ENCODE measurements at regions not wholly inside any gene's neighbourhood (a gene's known extent, or its start where the extent isn't known, plus 50 kb on each side); places are given as distances from the start of the nearest gene placed in this dataset.

DNA sequence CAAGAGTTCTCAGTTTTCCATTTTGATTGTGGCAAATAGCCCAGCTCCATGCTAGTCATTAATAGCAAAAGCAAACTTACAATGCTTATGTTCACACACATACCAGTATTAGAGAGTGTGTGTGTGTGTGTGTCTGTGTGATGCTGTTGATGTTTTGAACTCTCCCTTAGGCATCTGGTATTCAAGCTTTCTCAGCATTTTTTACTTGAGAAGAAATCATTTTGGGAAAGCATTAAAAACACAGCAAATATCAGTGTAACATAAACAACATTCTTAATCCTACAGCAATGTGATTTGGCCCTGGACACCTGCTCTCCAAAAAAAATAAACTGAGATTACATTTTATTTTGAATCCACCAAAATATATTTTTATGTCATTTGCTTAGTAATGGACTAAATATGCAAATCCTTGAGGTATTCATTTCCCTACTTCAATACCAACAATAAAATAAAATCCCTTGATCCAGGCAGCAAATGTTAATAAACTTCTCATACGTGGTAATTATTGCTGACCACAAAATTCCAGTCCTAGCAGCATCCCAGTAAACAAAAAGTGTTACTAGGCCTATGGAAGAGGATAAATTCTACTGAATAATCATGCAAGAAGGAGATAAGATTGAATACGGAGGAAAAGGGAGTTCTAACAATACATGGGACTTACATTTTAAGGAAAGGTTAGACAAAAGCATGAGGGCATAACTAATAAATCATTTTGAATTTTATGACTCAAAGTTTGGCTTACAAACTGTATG, 249.5 kb upstream of the CLEC14A start:
- no peak overlapping the region for H3K27ac ChIP-seq
- no peaks in the 10 kb centered on the region for H3K9me3 ChIP-seq
- H3K27me3 ChIP-seq = no peaks in the 10 kb centered on the region
- TF ChIP-seq, protein P1, sequence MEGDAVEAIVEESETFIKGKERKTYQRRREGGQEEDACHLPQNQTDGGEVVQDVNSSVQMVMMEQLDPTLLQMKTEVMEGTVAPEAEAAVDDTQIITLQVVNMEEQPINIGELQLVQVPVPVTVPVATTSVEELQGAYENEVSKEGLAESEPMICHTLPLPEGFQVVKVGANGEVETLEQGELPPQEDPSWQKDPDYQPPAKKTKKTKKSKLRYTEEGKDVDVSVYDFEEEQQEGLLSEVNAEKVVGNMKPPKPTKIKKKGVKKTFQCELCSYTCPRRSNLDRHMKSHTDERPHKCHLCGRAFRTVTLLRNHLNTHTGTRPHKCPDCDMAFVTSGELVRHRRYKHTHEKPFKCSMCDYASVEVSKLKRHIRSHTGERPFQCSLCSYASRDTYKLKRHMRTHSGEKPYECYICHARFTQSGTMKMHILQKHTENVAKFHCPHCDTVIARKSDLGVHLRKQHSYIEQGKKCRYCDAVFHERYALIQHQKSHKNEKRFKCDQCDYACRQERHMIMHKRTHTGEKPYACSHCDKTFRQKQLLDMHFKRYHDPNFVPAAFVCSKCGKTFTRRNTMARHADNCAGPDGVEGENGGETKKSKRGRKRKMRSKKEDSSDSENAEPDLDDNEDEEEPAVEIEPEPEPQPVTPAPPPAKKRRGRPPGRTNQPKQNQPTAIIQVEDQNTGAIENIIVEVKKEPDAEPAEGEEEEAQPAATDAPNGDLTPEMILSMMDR (IDR thresholded peaks at IDR 0.05) = no peak
- H3K4me3 ChIP-seq = no peak overlapping the region
- DNase-seq (ENCODE audit: low spot score) = no peak
- no peaks in the 10 kb centered on the region for H3K36me3 ChIP-seq
- H3K4me1 ChIP-seq = no peaks in the 10 kb centered on the region

DNA sequence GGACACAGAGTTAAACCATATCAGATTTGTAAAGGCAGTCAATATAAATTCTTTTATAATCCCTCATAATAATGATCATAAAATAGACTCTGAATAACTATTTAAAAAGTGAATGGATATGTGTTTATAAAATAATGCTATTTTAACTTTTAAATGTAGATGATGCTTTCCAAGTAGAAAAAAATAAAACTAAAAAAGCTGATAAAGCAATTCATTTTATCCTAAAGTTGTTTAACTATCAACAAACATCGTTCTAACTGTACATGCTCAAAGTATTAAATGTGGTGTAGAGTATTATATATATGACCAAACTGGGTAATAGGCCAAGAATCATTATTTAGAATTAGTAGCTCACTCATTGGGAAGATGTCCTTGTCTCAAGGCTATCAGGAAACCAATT, 248.3 kb upstream of the CLEC14A start:
- Histone ChIP-seq H3K4me3 (no peak overlapping the region), H3K36me3 (no peaks in the 10 kb centered on the region), H3K4me1 (no peaks in the 10 kb centered on the region), H3K27me3 (no peaks in the 10 kb centered on the region), H3K27ac (no peak overlapping the region), H3K9me3 (no peaks in the 10 kb centered on the region)
- no peak for DNase-seq (ENCODE audit: low spot score)
- TF ChIP-seq, protein P1 (IDR thresholded peaks at IDR 0.05) = no peak

DNA sequence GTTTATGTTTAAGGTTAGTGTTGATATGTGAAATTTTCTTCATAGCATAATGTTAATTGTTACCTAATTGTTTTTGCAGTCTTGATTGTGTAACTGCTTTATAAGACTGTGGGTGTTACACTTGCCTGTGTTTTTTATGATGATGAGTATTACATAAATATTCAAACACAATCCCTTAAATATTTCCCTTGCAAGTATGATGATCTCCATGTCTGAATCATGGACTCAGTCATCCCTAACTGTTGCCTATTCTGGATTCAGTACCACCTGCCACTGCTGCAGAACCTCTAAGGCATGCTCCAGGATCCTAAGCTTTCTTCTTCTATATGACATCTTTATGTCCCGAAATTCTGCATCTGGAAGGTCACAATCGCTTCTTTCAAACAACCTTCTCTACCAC, 246.3 kb upstream of the CLEC14A start:
- Histone ChIP-seq H3K4me1 (no peaks in the 10 kb centered on the region), H3K36me3 (no peaks in the 10 kb centered on the region), H3K27ac (no peak overlapping the region), H3K27me3 (no peaks in the 10 kb centered on the region), H3K9me3 (no peaks in the 10 kb centered on the region), H3K4me3 (no peak overlapping the region)
- no peak for DNase-seq (ENCODE audit: low spot score)
- TF ChIP-seq, protein P1 (IDR thresholded peaks at IDR 0.05) = no peak

DNA sequence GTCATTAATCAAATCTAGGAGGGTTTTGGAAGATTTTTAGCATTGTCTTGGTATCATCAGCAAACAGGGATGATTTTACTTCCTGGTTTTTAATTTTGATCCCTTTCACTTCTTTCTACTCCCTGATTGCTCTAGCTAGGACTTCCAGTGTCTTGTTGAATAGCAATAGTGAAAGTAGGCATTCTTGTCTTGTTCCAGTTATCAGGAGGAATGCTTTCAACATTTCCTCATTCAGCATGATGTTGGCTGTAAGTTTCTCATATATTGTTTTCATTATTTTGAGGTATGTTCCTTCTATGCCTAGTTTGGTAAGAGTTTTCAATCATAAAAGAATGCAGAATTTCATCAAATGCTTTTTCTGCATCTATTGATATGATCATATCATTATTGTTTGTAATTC, 244.2 kb upstream of the CLEC14A start:
- DNase-seq (ENCODE audit: low spot score) = no peak
- H3K36me3 ChIP-seq = no peaks in the 10 kb centered on the region
- TF ChIP-seq, protein P1 (IDR thresholded peaks at IDR 0.05) = no peak
- no peak overlapping the region for H3K27ac ChIP-seq
- no peaks in the 10 kb centered on the region for H3K4me1 ChIP-seq
- H3K9me3 ChIP-seq = no peaks in the 10 kb centered on the region
- H3K4me3 ChIP-seq = no peak overlapping the region
- no peaks in the 10 kb centered on the region for H3K27me3 ChIP-seq

DNA sequence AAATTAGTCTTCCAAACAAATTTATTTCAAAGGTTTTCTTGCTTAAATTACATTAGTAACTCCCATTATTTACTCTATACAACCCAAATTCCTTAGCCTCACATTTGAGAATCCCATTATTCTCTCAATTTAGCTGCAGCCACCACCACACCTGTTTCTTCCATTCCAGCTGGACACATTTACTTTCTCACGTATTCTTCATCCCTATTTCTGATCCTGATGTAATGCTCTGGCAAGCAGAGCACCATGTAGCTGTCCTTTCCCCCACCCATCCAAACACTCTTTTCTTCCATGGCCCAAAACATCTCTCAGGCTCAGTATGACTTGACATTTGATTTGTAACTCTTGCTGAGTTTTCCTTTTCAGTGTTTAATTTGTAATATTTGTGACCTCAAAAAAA, 240.2 kb upstream of the CLEC14A start:
- TF ChIP-seq, protein P1 (IDR thresholded peaks at IDR 0.05) = no peak
- peaks cover 0 to 11% of the 10 kb centered on the region in 2 donors for H3K9me3 ChIP-seq
- H3K27me3 ChIP-seq = no peaks in the 10 kb centered on the region
- H3K27ac ChIP-seq = no peak overlapping the region
- H3K4me3 ChIP-seq = no peak overlapping the region
- no peaks in the 10 kb centered on the region for H3K36me3 ChIP-seq
- no peak for DNase-seq (ENCODE audit: low spot score)
- no peaks in the 10 kb centered on the region for H3K4me1 ChIP-seq

DNA sequence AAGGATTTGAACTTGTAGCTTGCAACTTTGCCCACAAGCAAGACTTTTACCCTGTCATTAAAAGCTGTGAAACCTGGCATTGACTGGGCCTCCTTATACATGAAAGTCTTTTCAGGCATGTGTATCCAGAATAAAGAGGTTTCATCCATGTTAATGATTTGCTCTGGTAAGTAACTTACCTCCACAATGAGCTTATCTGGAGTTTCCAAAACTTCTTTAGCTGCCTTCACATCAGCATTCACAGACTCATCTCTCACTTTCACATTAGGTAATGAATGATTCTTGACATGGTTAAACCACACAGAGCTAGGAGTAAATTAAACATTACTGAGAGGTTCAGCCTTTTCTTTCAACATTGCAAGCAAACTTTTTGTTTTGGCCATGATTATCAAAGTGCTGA, 234.4 kb upstream of the CLEC14A start:
- H3K36me3 ChIP-seq = no peaks in the 10 kb centered on the region
- H3K27ac ChIP-seq = no peak overlapping the region
- no peak for DNase-seq (ENCODE audit: low spot score)
- H3K4me3 ChIP-seq = no peak overlapping the region
- TF ChIP-seq, protein P1 (IDR thresholded peaks at IDR 0.05) = no peak
- H3K9me3 ChIP-seq = peaks cover 5 to 11% of the 10 kb centered on the region in 2 donors
- H3K27me3 ChIP-seq = no peaks in the 10 kb centered on the region
- H3K4me1 ChIP-seq = no peaks in the 10 kb centered on the region

Data from right atrium auricular region (tissue), 2 donors.